GM23248 (cell line): ENCODE measurements at regions not wholly inside any gene's neighbourhood (a gene's known extent, or its start where the extent isn't known, plus 50 kb on each side); places are given as distances from the start of the nearest gene placed in this dataset.

Source experiments
- EZH2 ChIP-seq: fragments of 200-600 bp; sonication (generic); IDR thresholded peaks from 2 replicates; pipeline ENCODE4 v1.6.1; 2018; ENCODE audit warnings: antibody characterized with exemption, mild to moderate bottlenecking; ENCODE audit not compliant: insufficient read depth, poor library complexity, severe bottlenecking
- EZH2phosphoT487 ChIP-seq: fragments of 200-600 bp; sonication (generic); IDR thresholded peaks from 2 replicates; pipeline ENCODE4 v1.6.1; 2018; ENCODE audit warnings: antibody characterized with exemption, moderate library complexity, mild to moderate bottlenecking, low read depth; ENCODE audit not compliant: insufficient read depth

DNA sequence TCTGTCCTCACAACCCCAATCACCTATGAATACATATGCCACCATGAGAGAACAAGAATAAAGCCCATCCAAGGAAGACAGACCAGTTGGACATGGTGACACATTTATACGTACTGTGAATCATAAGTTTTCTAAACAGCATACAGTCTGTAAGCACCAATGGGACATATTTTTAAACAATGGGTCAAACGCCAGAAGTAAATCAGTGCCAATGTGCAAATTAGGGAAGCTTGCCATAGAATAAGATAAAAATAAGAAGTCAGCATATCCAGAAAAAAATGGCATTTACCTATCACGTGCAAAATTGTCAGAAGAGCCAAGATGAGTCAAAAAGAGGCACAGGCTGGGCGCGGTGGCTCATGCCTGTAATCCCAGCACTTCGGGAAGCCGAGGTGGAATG is 910.4 kb downstream of the SORCS1 start:
- TF ChIP-seq EZH2phosphoT487, result no peak
- TF ChIP-seq EZH2, result no peak
